Stimulated activated CD4-positive, alpha-beta T cell treated with anti-CD3 and anti-CD28 coated beads, Interleukin-12 subunit alpha, Interleukin-12 subunit beta, amount 100 ng/mL, for 4 hours (primary cell): ENCODE measurements at regions not wholly inside any gene's neighbourhood (a gene's known extent, or its start where the extent isn't known, plus 50 kb on each side); places are given as distances from the start of the nearest gene placed in this dataset.
"Not testable (repeated sequence)": the region's sequence is repeated elsewhere in the genome, so short reads cannot be mapped to it uniquely, and the experiment has no call there.

Experiments used
- DNase-seq: peaks from one replicate; pipeline ENCODE4 v3.0.0-alpha.2; 2020

DNA sequence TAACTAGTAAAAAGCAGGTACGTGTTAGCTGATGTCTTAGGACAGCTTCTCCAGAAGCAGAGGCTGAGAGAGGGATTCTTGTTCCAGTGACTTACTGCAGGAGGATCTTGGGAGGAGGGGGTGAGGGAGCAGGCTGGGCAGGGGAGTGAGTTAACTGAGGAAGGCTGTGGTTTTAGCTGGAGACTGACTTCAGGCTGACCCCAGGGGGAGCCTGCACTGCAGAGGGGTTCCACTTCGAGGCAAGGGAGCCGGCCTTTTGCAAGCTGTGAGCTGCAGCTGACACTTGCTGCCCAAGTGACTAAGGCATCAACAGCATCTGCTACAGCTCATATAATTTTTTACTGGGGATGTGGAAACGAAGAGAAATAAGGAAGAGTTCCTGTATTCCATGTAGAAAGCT lies 50.4 kb upstream of the SOD1 start:
- DNase-seq = no peak

DNA sequence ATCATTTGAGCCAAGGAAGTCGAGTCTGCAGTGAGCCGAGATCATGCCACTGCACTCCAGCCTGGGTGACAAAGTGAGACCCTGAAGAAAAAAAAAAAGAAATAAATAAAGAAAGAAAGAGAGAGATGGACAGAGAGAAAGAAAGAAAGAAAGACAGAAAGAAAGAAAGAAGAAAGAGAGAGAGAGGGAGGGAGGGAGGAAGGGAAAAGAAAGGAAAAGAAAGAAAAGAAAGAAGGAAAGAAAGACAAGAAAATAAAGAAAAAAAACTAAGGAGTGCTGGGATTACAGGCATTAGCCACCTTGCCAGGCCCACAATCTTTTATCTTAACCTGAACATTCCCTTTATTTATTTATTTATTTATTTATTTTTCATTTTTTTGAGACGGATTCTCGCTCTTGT lies 51.7 kb upstream of the SOD1 start:
- no peak for DNase-seq

DNA sequence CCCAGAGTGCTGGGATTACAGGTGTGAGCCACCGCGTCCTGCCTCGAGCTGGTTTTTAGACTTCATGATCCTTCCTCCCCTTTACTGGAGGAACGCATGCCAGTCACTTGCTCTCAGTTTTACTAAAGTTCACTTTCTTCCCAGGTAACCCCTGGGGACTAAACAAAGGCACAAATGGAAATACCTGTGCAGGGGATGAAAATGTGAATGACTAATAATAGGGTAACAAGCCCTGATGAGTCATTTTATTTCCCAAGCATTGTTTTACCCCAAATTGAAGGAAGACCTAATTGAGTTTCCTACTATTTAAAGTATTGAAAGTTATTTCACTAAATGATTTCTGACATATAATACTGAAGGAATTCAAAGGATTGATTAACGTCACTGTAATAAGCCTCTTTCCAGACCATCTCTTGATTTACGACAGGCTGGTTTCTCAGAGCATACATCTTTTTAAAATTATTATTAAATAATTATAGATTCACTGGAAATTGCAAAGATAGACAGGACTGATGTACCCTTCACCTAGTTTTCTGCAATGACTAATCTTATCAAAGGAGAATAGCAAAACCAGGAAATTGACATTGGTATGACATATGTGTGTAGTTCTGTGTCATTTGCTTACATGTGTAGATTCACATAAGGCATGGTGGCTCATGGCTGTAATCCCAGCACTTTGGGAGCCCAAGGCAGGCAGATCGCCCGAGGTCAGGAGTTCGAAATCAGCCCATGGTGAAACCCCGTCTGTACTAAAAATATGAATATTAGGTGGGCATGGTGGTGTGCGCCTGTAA lies 53.2 kb upstream of the SOD1 start:
- DNase-seq = no peak

DNA sequence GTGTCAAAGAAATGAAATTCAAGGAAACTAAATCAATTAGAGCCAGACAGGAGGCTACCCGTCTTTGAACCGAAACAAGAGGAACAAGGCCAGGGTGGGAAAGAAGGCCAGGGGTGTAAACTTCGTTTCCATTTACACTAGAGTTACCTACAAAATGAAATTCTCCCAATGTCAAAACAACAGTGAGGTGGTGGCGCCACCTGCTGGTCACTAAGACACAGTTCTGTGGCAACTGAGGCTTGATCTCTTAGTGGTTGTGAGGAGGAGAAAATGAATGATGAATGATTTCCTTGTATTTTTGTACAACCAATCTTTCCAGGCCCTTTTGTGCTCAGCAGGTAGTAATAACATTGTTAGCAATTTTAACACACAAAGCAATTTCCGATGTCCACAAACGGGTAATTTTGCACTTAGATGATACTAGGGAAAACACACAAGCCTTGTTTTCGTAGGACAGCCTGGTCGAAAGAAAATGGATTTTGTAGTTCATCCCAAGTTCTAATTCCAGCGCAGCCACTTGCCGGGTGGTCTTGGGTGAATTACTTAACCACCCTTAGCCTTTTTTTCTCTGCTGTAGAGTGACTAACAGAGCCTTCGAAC lies 54.8 kb upstream of the SOD1 start:
- DNase-seq = peak; percentile 72

DNA sequence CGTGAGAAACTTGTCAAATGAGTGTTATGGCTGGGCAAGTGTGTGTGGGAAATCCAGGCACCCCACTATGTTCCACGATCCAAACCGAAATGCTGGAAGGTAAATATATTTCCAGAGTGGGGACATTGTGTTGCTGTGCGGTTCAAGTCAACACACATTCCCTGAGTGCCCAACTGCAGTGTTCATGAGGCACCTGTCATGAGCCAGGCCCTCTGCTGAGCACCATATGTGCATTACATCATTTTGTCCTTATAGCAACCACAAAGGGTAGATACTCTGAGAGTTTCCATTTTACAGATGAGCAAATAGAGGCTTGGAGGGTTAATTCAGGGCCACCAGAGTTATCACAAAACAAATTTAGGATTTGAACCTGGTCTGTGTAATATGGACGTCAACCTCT lies 59.9 kb upstream of the SOD1 start:
- no peak for DNase-seq

DNA sequence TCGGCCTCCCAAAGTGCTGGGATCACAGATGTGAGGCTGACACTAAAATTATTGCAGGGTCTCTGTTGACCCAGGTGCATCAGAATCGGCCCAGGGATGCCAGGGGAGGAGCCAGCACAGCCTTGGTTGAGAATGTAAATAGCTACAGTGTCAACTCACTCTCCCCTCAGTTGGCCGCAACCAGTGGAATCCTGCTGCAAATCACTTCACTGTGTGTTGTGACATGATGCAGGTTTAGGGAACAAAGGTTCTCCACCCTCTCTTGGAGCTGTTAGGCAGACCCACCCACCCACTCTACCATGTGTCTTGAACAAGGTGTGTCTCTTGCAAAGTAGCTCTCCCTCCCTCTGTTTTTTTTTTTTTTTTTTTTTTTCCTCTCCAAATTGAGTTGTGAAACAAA lies 60.5 kb upstream of the SOD1 start:
- no peak for DNase-seq

DNA sequence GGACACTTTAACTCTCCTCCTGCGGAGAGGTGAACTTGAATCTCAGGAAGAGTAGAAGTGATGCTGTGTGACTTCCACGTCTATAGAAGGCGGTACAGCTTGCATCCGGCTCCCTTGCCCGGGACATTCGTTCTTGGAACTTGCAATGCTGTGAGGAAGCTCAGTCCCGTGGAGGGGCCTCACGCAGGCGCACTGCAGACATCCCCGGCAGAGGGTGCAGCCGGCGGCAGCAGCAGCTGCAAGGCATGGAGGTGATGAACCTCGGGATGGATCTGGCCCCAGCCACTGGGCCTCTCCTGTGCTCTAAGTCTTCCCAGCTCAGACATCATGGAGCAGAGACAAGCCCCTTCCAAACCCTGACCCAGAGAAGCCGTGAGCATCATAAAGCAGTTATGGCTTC lies 61.8 kb upstream of the SOD1 start:
- no peak for DNase-seq

DNA sequence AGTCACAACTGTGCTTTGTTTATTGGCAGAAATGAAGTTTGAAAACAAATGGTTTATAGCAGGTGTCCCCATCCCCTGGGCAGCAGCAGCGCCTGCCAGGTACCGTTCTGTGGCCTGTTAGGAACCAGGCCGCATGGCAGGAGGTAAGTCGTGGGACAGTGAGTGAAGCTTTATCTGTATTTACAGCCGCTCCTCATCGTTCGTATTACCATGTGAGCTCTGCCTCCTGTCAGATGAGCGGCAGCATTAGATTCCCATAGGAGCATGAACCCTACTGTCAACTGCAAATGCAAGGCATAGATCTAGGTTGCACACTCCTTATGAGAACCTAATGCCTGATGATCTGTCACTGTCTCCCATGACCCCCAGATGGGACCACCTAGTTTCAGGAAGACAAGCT lies 63.4 kb upstream of the SOD1 start:
- no peak for DNase-seq

DNA sequence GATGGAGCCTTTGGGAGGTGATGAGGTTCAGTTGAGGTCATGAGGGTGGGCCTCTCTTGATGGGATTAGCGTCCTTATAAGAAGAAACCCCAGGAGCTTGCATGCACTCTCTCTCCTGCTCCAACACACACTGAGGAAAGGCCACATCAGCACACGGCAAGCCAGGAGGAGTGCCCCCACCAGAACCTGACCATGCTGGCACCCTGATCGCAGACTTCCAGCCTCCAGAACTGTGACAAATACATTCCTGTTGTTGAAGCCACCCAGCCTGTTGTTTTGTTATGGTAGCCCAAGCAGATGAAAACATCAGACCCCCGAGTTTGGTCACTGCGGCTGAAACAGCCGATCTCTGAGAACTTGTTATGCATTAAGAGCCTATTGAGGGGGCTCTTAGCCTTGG lies 64.8 kb upstream of the SOD1 start:
- DNase-seq = no peak

DNA sequence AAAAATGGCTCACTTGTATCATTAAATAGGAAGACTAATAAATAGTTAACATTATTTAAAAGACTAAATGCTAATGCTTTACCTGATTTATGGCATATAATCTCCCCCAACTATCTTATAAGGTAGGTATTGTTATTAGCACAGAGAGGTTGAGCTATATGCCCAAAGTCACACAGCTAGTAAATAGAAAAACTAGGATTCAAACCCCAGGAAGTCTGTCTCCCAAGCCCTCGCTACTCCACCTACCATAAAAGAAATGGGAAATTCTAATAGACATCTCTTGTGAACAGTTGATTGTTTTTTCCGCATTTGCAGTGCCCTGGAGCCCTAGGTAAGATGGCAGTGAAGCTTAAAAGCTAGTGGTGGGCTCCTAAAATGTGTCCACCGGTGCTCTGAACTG lies 65.2 kb upstream of the SOD1 start:
- DNase-seq = no peak

DNA sequence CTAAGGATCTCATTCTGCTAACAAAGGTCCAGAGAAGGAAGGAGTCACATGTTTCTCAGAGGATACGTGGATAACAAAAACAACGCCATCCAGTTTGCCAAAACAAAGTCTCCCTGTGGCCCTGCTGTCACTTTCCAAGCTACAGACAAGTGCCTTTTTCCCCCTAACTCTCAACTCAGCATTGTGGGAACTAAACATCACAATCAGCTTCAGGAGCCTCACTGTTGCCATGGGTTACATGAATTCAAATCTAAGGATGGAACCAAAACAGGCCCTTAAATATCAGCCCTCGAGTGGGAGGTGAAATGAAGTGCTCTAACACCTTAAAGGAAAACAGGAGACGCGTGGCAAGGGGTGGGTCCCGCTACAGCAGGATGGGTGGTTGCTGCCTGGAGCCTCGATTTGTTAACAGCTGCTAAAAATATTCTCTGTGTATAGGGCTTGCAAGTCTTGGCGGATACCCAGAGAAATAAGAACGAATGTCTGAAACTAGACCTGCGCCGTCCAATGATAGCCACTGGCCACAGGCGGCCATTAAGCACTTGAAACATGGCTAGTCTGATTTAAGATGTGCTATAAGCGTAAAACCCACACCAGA lies 66.4 kb upstream of the SOD1 start:
- no peak for DNase-seq

DNA sequence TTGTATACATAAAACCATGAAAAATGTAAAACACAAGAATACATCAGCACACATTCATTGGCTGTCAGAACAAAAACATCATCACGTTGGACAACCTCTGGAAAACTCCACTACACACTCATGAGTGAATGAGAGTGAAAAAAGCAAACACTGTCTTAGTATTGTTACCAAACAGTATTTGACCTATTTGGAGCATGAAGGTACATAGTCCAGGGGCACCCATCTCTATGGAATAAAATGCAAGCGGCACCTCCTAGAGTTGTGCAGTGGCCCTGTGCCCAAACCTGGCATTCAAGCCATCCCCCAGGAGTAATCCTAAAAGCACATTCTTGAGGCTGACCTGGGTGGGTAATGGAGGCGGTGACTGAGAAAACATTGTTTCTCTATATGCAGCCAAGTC lies 67.0 kb upstream of the SOD1 start:
- no peak for DNase-seq

DNA sequence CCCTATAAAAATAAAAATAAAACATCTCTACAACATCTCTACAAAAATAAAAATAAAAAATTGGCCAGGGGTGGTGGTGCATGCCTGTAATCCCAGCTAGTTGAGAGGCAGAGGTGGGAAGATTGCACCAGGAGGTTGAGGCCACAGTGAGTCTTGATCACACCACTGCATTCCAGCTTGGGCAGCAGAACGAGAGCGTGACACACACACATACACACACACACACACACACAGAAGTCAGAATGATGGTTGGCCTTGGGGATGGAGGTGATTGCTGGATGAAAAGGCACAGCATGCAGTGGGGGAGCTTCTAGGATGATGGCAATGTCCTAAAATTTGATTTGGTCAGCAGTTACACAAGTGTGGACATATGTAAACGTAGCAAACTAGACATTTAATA lies 69.7 kb upstream of the SOD1 start:
- no peak for DNase-seq

DNA sequence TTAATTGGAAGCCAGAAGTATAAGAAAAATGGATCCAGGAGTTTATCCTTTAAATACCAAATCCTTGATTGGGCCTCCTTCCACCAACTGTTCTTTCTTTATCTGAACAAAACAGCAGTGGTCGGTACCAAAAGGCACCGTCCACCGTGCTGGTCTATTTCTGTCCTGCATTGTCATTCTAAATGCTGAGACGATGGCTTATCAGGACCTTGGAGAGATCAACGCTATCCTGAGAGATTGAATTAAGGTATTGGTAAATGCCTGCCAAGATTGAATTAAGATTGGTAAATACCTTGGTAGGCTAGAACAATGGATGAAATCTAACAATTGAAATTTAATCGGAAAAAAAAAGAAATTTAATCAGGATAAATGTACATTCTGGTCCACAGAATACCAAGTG lies 73.4 kb upstream of the SOD1 start:
- DNase-seq = no peak

DNA sequence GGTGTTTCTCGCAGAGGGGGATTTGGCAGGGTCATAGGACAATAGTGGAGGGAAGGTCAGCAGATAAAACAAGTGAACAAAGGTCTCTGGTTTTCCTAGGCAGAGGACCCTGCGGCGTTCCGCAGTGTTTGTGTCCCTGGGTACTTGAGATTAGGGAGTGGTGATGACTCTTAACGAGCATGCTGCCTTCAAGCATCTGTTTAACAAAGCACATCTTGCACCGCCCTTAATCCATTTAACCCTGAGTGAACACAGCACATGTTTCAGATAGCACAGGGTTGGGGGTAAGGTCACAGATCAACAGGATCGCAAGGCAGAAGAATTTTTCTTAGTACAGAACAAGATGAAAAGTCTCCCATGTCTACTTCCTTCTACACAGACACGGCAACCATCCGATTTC lies 75.6 kb upstream of the SOD1 start:
- DNase-seq = not testable (repeated sequence)

DNA sequence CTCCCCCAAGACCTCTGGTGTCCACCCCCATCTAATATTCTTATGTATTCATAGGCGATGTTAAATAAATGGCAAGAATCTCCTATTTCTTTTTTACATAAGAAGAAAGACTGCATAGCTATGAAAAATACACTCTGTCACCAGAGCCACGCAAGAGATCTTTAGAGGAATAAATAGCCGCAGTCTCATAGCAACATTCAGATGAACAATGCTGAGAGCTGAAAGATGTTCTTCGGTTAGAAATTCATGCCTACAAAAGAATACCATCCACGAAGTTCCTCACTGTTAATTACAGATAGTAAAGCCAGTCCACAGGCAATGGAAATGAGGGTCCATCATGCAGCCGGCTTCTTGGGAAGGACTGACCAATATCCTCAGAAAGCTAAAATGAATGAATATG lies 76.0 kb upstream of the SOD1 start:
- DNase-seq = no peak

DNA sequence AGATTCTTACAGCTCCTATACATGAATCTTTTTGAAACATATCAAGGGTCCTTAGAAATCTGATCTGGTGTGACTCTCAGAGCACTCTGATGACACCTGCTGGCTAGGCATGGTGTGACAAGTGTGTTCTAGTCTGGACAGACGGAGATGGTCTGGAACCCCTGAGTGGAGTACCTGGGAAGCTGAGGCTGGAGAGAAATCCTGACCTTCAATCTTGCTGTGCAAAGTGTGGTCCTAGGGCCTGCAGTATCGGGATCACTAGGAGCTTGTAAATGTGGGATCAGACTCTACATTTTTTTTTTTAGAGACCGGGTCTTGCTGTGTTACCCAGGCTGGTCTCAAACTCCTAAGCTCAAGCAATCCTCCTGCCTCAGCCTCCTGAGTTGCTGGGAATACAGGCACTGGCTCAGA lies 78.6 kb upstream of the SOD1 start:
- peak; percentile 80 for DNase-seq

DNA sequence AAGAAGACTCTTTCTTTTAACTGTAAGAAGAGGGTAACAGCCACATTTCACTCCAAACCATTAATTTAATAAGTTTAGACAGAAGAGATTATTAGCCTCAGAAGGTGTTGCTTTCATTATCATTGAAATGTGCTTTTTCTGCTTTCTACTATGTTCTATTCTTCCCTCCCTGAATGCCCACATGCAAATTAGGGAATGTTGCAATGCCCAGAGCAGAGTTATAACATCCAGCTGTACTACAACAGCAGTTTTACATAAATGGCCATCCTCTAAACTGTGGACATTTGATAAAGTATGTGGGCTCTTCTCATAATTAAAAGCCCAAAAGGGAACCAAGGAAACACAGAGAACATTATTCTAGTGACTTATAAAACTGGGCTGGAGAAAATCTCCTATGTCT lies 82.2 kb upstream of the SOD1 start:
- no peak for DNase-seq

DNA sequence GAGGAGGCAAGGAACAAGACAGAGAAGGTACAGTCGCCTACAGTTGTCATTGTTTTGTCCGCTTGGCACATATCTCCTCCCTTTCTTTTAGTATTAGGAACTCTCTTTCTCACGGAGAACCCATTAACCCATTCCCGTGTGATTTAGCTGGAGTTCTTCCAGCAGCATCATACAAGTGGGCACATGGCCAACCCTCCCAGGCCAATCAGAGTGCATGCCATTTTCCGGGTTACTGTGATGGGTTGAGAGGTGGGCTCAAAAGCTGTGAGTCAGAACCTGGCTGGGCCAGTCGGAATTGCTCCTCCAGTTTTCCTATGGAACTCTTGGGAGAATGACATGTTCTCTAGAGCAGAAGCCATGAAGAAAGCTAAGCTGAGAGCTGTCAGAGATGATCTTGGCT lies 83.1 kb upstream of the SOD1 start:
- no peak for DNase-seq

DNA sequence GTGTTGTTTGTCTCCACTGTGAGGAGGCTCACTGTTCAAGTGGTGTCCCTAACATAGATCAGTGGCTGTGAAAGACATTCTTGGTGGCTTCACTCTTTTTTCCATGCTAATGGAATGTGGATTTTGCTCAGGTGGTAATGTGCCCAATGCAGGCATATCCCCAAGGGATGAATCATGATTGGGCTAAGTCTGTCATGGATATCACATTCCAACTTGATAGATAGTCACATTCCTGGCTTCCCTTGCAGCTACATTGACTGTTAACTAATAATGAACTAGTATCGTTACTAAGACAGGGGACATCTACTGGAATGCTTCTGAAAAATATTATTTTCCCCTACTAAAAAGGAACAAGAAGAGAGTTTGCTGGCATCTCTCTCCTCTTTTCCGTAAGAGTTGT lies 86.3 kb upstream of the SOD1 start:
- DNase-seq = no peak

DNA sequence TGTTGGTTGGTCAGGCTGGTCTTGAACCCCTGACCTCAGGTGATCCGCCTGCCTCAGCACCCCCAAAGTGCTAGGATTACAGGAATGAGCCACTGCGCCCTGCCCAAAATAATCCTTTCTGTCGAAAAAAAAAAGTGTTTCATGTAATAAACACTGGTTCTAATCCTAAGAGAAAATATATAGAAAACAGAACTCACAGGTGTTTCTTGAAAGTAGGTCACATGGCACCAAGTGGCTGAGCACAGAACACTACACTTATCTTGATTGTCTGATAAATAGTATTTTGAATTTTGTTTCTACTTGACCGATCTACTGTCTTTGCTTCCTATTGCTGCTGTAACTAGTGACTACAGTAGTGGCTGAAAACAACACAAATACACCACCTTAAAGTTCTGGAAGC lies 87.6 kb upstream of the SOD1 start:
- no peak for DNase-seq

DNA sequence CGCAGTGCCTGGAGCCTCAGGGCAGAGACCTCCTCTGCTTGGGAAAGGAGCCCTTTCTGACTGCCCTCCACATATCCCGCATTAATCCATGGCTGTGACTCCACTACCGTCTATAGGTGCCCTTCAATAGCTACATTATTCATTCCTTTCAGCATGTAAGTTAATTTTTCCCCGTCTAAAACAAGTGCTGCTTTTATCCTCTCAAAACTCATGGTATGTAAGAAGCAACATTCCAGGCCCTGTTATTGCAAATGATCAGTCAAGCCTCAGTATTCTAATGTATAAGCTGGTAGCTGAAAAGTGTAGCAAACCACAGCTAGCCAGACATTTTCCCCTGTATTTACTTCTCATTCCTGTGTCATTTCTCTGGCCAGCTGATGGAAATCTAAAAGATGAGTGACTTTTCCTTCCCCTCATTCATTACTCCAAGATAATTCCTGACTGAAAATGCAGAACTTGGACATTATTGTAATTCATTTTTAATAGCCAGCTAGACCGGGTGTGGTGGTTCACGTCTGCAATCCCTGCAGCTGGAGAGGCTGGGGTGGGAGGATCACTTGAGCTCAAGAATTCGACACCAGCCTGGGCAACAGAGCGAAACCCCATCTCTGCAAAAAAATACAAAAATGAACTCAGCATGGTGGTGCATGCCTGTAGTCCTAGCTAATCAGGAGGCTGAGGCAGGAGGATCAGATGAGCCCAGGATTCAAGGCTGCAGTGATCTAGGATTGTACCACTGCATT lies 88.5 kb upstream of the SOD1 start:
- DNase-seq = no peak

DNA sequence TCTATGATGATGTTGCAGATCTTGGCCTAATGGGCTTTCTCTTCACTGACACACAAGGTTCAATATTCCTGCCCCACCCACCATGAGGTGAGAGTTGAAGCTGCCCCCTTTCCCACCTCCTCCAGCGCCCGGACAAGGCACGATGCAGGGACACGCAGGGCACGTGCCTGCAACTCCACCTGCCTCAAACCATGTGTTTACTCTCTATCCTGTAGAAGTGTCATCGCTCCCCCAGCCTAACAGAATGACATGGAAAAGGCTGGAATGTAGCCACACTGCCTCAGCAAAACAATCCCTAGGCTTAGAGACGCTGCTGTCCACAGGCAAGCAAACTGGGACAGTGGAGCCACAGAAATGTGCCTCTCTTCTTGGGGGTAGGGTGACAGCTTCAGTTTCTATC lies 92.9 kb upstream of the SOD1 start:
- DNase-seq = no peak

DNA sequence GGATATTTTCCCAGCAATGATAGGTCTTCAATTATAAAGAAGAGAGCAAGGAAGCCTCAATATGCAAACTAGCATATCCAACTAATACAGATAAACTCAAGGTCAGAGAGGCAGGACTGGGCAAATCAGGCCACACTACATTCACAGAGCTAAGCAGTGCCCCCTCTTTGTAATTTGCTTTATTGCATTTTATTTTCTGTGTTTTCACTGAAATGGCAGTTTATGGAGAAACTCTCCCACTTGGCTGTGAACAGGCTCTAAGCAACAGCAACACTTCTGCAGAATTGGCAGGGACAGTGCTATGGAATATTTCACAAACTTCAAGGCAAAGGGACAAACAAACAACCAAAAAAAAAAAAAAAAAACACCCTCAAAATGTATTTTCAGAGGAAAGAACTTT lies 93.4 kb upstream of the SOD1 start:
- DNase-seq = no peak
